GM19463 (cell line): ENCODE measurements at regions not wholly inside any gene's neighbourhood (a gene's known extent, or its start where the extent isn't known, plus 50 kb on each side); places are given as distances from the start of the nearest gene placed in this dataset.
A peak's percentile ranks its signal among the peaks of the same experiment; 100 is the strongest.

ENCODE experiments used
- ATAC-seq: cut with Tn5 transposase; IDR thresholded peaks from one replicate; pipeline ENCODE4 v1.9.1; 2021; ENCODE audit warnings: mild to moderate bottlenecking, moderate library complexity; ENCODE audit not compliant: unreplicated experiment

DNA sequence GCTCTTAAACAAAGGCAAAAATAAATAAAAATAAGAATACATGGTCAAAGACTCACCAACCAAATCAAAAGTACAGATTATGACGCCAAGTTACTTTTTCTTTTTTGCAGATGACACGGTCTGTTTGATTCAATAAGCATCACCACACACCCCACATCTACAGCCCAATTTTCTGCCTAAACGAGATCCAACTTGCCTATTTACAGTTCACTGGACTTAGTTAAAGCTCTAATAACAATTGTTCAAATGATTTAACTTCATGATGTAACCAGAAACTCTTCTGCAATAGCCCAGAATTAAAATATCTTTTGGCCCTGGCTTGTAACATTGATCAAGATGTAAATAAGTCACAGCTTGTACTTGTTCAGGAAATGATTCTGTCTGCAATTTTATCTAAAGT lies 590.3 kb upstream of the C9orf72 start:
- ATAC-seq = no peak

DNA sequence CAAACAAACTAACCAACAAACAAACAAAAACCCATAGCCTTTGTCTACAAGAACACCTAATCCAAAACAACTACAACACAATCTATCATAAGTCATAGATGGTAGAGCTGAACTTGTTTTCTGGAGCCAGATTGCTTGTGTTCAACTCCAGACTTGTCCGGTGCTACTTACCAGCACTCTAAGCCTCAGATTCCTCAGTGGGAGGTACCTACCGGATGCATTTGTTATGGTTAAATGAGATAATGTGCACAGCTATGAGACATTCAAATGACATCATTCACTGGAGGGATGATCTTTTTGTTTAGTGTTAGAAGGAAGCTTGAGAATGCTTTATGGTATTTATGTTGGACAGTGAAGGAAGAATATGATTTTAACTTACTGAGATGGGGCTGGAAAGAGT lies 592.9 kb upstream of the C9orf72 start:
- no peak for ATAC-seq

DNA sequence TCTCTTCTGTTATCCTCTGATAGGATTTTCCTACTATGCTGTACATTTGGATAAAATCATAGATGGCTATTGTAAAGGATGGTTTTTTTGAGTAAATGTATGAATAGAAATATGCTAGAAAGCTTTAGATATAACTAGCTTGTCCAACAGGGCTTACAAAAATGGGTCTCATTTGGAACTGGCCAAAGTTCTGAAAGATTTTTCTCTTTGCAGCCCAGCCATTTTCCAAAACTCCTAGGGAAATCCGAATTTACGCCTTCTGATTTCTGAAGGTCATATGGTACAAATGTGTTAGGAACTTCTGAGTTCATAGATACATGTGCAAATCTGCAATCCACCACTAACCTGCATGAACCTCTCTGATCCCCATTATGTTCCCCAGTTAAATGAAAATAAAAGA lies 603.9 kb upstream of the C9orf72 start:
- ATAC-seq = no peak

DNA sequence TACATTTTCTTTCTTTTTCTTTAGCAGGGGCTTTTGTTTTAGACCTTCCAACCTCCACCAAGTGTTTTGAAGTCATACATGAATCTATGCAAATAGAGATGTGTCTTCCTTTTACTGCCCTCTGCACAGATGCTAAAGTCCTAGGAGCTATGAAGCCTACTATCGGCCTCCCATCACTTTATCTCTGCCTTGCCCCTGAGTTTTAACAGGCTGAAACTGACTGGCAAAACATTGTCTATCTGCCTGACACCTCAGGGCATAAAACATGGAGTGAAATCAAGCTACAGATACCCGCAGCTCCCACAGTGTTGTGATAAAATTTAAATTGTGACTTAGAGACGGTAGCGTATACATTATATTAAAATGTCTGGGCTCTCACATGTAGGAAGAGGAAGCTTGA lies 604.6 kb upstream of the C9orf72 start:
- ATAC-seq = no peak

DNA sequence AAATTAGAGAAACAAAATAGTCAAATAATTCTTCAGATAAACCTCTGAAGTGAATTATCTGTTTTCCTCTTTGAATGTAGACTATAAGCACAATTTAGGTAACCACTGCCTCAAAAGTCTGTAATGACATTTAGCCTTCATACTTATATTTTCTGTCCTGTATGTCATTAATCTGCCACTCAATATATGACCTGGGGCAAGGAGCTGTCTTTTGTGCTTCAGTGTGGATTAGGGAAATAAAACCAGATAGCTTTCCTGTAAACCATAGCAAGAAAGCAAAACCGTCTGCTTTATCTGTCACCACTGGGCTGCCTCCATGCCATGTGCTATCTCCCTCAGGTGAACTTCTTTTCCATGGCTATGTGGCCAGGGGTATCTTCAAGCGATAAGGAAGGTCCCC lies 606.6 kb upstream of the C9orf72 start:
- ATAC-seq = no peak

DNA sequence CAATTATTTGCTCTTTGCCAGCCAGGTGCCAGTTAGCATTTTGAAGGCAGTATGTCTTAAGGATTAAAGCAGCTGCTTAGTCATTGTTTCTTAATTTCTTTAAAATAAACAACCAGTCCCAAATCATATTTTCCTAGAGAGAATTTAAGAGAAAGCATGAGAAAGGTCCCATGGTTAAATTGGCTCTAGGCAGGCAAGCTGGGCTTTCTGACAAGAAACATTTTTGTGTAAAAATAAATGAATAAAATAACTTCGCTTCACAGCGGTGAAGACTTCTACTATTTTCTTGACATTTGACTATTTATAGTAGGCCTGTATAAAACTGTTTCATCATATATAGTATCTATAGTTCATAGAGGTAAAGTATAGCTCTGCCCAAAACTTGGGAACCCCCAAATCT lies 617.7 kb upstream of the C9orf72 start:
- no peak for ATAC-seq

DNA sequence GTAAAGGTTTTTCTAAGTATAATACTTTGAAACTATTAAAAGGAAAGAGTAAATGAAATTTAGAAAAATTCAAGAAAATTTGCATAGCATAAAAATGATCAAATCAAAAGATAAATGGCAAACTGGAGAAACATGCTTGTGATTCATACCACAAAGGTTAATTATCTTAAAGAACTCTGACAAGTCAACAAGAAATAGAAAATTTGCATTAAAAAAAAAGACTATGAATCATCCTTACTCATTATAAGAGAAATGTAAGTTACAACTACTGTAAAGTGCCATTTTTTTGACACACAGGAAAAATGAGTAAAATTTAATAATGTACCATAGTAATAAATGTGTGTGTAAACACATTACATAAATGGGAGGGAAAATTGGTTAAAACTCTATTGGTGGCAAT lies 624.4 kb upstream of the C9orf72 start:
- ATAC-seq = no peak

DNA sequence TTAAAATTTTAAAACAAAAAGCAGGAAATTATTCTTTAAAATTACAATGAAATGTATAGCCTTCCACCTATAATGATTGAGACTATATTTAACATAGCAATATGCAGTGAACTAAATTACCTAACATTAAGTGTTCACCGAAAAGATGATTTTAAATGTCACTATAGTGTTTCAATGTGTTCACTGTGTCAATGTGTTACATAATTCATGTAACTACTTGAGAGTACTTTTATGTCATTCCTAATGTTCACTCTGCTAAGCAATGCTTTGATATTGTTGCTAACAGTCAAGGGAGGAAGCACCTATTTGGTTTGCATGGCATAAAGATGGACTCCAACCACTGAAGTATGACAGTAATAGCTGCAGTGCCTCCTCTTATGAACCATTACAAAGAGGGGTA lies 629.8 kb upstream of the C9orf72 start:
- no peak for ATAC-seq

DNA sequence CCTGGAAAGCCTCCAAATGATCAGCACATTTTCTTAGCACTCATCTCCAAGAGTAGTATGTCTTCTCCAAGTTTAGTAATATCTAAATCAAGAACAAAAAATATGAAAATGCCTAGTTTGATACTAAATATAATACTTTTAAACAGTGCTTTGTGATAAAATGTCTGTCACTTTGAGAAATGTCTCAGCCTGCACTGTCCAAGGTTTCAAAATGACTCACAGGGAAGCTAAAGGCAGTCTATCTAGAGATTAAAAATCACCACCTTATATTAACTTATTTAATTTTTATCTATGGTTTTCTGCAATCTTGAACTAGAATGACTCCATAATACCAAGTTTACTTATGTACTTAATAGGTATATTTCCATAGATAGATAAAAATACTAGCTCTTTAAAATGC lies 633.0 kb upstream of the C9orf72 start:
- ATAC-seq = no peak

DNA sequence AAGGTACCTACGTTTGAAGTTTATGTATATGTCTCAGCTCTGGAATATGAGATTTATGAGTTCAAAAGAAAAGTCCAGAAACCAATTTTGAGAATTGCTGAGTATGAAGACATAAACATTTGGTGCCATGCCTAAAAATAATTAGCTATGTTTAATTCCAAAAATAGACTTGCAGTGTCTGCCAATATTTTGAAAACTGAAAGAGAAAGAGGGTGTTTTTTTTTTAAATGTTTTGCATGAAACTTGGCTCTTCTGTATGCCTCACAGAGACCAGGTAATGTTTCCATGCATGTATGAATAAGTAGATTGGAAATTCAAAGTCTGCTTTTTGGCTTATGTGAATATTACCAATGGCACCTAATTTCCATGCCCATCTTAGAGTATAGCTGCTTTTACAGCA lies 634.4 kb upstream of the C9orf72 start:
- no peak for ATAC-seq

DNA sequence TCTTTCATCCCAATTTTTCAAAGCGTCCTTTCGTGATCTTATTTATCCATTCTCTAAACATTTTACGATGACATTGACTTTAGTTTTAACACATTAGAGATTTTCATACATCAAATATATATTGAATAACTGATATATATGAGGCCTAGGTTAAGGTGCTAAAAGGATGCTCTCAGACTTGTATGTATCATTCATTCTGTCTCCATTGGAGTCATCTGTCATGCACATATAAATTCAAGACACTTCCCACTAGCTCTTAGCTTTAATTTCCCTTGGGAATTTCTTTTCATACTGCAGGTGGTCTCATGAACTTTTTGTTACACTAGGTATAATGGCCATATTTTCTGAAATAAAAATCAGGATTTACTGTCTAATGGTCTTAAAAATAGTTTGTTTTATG lies 635.8 kb upstream of the C9orf72 start:
- ATAC-seq = no peak

DNA sequence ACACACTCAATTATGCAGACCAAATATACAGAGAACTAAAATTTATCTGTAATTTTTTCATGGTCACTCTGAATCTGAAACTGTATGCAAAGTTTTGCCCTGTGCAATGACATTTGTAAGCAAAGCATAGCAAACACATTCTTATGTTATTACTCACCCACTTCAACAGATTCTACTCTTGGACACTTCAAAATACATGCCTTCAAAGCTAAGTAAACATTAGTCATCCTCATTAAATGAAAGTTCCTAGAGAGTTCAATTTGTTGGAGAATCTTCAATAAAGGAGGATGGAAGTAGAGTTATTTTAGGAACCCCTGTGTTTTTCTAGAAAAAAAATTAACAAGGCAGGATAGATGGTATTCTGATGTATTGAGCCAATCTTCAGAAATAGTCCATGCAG lies 639.7 kb upstream of the C9orf72 start:
- ATAC-seq = peak; percentile 84

DNA sequence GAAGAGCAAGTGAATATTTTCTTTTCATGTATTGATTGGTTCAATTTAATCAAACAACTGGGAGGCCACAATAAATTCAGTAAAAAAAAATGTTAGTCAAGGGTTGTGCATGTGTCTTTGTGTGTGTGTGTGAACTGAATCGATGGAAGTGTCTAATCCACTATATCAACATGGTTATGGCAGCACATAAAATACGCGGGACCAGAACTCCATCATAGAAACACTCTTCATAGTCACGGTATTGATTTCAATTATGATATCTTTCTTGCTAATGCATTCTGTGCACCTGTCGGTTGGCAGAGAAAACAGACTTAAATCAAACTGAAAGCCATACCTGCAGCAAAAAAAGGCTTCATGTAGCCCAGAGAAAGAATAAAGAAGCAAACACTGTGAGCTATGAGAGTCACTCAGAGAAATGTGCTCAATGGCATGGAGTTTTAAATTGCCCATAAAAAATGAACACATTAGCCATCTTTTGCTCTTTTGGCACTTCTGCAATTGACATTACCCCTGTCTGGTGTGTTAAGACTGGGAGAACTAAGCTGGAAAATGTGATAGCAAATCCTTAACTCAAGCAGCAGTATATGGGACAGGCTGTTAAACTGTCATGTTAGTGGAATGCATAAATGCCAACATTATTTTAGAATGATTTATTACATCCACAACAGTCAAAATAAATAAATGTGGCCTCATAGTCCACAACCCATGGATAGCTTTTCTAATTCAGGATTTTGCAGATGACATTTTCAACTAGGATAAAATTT lies 642.4 kb upstream of the C9orf72 start:
- no peak for ATAC-seq

DNA sequence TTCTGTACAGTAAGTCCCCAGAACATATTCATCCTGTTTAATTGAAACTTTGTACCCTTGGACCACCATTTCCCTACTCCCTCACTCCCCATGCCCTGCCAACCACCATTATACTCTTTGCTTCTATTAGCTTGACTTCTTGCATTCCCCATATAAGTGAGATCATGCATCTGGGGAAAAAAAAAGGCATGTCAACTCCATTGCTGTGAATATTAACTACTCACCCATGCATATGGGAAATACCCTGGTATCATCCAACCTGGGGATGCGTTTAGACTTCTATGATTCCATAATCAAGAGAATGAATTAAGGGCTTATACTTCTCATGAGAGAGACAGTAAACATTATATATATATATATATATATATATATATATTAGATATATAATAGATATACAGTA lies 659.4 kb upstream of the C9orf72 start:
- no peak for ATAC-seq

DNA sequence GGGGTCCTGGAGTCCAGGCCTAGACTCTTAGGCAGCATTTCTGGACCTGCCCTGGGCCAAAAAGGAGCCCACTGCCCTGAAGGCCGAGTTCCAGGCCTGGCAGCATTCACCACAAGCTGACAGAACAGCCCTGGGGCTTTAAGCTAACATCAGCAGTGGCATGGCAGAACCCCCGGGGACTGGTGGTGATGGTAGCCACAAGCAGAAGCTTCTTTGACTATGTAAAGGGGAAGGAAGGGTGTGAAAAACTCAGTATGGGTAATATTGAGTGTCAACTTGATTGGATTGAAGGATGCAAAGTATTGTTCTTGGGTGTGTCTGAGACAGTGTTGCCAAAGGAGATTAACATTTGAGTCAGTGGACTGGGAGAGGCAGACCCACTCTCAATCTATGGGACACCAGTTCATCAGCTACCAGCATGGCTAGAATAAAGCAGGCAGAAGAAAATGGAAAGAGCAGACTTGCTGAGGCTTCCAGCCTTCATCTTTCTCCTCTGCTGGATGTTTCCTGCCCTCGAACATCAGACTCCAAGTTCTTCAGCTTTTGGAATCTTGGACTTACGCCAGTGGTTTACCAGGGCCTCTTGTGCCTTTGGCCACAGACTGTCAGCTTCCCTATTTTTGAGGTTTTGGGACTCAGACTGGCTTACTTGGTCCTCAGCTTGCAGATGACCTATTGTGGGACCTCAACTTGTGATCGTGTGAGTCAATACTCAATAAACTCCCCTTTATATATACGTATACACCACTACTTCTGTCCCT lies 661.0 kb upstream of the C9orf72 start:
- no peak for ATAC-seq

DNA sequence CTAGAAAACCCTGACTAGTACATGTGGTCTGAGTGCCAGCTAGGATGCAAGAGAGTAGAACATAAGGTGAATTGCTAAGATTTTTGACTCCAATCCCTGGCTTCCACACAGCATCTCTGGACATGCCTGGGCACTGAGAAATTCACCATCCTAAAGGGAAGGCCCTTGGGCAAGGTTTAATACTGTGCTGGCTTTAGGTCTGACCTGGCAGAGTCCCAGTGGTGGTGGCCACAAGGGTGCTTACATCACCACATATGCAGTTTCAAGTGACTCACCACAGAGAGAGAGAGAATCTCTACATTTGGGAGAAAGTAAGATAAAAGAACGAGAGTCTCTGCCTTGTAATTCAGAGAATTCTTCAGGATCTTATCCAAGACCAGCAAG lies 661.6 kb upstream of the C9orf72 start:
- ATAC-seq = no peak

DNA sequence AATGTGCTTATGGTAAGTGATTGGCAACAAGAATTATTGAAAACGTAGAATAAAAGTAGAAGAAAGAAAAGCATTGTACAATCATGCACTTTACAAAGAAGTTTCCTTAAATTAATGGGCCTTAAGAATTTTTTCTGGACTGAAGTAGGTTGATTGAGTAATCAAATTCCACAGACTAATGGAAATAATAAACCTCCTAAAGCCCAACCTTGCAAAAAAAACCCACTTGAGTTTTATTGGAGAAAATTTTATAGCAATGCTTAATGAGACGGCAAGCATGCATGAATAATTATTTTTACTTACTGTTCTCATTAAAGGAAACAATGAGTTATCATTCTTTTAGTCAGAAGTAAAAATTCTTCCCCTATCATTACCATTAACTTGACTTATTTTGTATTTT lies 676.1 kb upstream of the C9orf72 start:
- ATAC-seq = no peak

DNA sequence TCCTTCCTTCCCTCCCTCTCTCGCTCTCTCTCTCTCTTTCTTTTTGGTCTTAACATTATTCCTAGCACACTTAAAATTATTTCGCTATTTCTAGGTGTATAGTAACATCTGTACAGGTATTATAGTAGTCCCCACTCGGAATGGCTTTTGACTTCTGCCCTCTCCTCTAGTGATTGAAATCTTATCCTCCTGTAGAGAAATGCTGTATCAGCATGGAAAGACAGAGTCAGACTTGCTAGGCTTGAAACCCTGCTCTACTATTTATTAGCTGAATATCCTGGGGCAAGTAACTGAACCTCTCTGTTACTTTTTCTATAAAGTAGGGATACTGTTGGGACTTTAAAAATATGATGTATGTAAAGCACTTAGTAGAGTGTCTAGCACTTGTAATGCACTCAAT lies 681.9 kb upstream of the C9orf72 start:
- ATAC-seq = no peak

DNA sequence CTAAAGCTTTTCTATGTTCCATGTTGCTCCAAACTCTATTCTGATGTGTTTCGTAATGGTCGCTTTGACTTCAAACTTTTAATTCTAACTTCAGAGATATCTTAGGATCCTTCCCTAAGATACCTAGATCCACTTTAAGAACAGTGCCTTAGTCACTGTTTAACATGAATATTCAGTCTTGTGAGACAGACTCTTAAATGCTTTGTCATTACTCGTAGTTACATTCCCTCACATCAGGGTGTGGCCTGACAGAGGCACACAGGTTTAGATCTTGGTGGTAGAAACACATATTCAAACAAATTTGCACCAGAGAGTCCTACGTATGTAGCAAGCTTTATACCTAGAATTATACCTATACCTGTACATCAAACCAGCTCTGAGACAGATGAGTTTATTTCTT lies 687.0 kb upstream of the C9orf72 start:
- ATAC-seq = no peak

DNA sequence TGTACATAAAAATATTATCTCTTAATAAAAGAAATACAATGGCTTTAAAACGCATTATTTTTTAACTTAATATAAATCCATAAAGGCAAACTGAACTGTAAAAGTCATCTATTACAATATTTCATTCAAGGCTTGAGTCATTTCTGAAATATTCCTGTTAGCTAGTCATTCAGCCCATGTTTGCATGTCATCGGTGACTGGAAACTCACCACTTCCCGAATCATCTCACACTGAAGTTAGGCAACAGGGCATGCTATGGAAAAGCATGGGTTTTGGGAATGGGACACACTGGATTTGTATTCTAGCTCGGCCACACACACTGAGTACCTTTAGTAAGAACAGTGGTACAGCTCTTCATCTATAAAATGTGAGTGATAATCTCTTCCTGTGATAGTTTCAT lies 691.1 kb upstream of the C9orf72 start:
- ATAC-seq = no peak

DNA sequence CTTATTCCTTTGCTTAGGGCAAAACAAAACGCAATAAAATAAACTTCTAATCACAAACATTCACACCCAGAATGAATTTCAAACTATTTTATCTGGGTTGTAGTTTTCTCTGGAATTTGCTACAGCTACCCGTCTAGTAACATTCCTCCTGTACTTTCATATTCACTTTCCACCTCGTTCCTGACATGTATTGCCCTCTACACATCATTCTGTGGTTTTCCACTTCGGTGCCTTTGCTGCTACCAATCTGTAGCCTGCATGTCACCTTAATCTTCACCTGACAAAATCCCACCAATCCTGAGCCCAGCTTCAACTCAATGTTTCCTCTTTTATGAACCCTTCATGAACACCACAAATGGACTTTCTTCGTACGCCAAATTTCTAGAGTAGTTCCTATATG lies 694.1 kb upstream of the C9orf72 start:
- ATAC-seq = no peak

DNA sequence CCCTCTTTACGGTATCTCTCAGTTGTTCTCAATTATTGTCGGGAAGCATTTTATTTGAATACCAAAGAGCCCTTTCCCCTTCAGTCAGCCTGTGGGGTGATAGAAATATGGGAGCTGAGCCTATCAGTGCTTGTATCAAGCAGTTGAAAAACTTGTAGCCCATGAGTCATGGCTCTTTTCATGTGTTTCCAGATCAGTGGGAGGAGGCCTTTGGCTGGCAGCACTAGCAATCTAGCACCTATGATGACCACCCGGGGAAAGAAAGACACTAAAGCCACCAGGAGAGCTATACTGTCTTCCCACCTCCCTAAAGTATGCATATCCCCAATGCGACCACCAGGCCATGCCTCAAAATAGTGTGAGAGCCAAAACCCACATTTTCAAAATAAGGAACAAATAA lies 696.9 kb upstream of the C9orf72 start:
- no peak for ATAC-seq

DNA sequence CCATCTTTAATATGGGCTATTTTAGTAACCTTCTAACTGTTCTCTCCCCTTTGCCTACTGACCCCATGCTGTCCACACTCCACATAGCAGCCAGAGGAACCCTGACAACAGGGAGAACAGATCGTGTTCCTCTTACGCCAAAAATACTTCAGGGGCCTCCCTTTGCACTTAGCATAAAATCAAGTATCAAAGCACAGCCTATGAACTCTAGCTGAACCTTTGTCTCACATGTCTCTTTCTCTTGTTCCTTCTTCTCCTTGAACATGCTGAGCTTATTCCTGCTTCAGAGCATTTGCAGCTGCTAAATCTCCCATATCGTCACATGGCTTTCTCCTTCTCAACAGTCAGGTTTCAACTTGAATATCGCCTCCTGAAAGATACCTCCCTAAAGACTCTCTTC lies 698.8 kb upstream of the C9orf72 start:
- no peak for ATAC-seq
